ENCODE measurements at regions not wholly inside any gene's neighbourhood (a gene's known extent, or its start where the extent isn't known, plus 50 kb on each side); places are given as distances from the start of the nearest gene placed in this dataset.
"Not testable (repeated sequence)": the region's sequence is repeated elsewhere in the genome, so short reads cannot be mapped to it uniquely, and the experiment has no call there.

DNA sequence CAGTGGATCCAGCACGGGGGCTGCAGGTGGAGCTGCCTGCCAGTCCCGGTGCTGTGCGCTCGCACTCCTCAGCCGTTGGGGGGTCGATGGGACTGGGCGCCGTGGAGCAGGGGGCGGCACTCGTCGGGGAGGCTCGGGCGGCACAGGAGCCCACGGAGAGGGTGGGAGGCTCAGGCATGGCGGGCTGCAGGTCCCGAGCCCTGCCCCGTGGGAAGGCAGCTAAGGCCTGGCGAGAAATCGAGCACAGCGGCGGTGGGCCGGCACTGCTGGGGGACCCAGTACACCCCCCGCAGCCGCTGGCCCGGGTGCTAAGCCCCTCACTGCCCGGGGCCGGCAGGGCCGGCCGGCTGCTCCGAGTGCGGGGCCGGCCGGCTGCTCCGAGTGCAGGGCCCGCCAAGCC lies 52.3 kb upstream of the MARK1 start:
- H3K36me3 ChIP-seq (ENCODE audit: insufficient read depth, low read length); H3K9me3 ChIP-seq (ENCODE audit: low read length); BruUV-seq (replicated peaks); H3K79me2 ChIP-seq (ENCODE audit: insufficient read depth, low read depth, low read length); CTCF ChIA-PET (ENCODE audit: unreplicated experiment); POLR2A ChIA-PET; H2AFZ ChIP-seq (ENCODE audit: low read length); DNase-seq (ENCODE audit: low spot score); H3K4me2 ChIP-seq (ENCODE audit: low read length); H4K20me1 ChIP-seq (ENCODE audit: insufficient read depth, low read length); intact Hi-C loops (cut with micrococcal nuclease; ENCODE audit: unreplicated experiment); H3K9me2 ChIP-seq (ENCODE audit: insufficient read depth, low read length); H3K4me3 ChIP-seq (ENCODE audit: low read depth, low read length, poor library complexity, severe bottlenecking); H3K27ac ChIP-seq (ENCODE audit: low read depth, low read length, poor library complexity, severe bottlenecking); H3K4me1 ChIP-seq (ENCODE audit: insufficient read depth, low read length, poor library complexity, severe bottlenecking): not testable (repeated sequence)

DNA sequence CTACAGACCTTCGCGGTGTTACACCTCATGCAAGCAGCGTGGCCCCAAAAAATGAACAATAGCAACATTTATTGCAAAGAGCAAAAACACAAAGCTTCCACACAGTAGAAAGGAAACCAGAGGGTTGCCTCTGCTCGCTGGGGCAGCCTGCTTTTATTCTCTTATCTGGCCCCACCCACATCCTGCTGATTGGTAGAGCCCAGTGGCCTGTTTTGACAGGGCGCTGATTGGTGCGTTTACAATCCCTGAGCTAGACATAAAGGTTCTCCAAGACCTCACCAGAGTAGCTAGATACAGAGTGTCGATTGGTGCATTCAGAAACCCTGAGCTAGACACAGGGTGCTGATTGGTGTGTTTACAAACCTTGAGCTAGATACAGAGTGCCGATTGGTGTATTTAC lies 52.8 kb upstream of the MARK1 start:
- CTCF ChIA-PET (ENCODE audit: unreplicated experiment); BruUV-seq (replicated peaks); POLR2A ChIA-PET; H2AFZ ChIP-seq (ENCODE audit: low read length); H4K20me1 ChIP-seq (ENCODE audit: insufficient read depth, low read length); H3K4me3 ChIP-seq (ENCODE audit: low read depth, low read length, poor library complexity, severe bottlenecking); H3K9me3 ChIP-seq (ENCODE audit: low read length); H3K27ac ChIP-seq (ENCODE audit: low read depth, low read length, poor library complexity, severe bottlenecking); H3K4me2 ChIP-seq (ENCODE audit: low read length); DNase-seq (ENCODE audit: low spot score); H3K36me3 ChIP-seq (ENCODE audit: insufficient read depth, low read length); intact Hi-C loops (cut with micrococcal nuclease; ENCODE audit: unreplicated experiment); H3K4me1 ChIP-seq (ENCODE audit: insufficient read depth, low read length, poor library complexity, severe bottlenecking); H3K9me2 ChIP-seq (ENCODE audit: insufficient read depth, low read length); H3K79me2 ChIP-seq (ENCODE audit: insufficient read depth, low read depth, low read length): not testable (repeated sequence)

DNA sequence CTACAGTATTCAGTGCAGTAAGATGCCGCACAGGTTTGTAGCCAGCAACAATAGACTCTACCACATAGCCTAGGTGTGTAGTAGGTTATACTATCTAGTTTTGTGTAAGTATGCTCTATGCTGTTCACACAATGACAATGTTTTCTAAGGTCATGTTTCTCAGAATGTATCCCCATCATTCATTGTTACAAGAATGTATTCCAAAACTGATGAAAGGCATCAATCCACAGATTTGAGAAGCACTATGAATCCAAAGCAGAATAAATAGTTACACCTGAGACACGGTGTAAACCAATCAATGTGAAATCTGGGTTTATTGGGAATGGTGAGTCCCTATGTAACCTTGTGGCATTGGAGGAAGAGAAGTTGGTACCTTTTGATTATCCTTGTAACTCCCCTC lies 54.5 kb upstream of the MARK1 start:
- ChIA-PET CTCF (ENCODE audit: unreplicated experiment) (no interaction called here), POLR2A (no interaction called here)
- TF ChIP-seq EZH2phosphoT487 (IDR thresholded peaks at IDR 0.05; ENCODE audit: borderline replicate concordance, low read depth, low read length): no peak
- TF ChIP-seq, protein P1, sequence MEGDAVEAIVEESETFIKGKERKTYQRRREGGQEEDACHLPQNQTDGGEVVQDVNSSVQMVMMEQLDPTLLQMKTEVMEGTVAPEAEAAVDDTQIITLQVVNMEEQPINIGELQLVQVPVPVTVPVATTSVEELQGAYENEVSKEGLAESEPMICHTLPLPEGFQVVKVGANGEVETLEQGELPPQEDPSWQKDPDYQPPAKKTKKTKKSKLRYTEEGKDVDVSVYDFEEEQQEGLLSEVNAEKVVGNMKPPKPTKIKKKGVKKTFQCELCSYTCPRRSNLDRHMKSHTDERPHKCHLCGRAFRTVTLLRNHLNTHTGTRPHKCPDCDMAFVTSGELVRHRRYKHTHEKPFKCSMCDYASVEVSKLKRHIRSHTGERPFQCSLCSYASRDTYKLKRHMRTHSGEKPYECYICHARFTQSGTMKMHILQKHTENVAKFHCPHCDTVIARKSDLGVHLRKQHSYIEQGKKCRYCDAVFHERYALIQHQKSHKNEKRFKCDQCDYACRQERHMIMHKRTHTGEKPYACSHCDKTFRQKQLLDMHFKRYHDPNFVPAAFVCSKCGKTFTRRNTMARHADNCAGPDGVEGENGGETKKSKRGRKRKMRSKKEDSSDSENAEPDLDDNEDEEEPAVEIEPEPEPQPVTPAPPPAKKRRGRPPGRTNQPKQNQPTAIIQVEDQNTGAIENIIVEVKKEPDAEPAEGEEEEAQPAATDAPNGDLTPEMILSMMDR (conservative IDR thresholded peaks at IDR 0.05; ENCODE audit: low read length): no peak
- no peak for DNase-seq (ENCODE audit: low spot score)
- Histone ChIP-seq H3K79me2 (ENCODE audit: insufficient read depth, low read depth, low read length) (no peaks in the 10 kb centered on the region), H4K20me1 (ENCODE audit: insufficient read depth, low read length) (no peaks in the 10 kb centered on the region), H3K9me2 (ENCODE audit: insufficient read depth, low read length) (no peaks in the 10 kb centered on the region), H3K36me3 (ENCODE audit: insufficient read depth, low read length) (no peaks in the 10 kb centered on the region), H3K9me3 (ENCODE audit: low read length) (no peaks in the 10 kb centered on the region), H3K4me3 (ENCODE audit: low read depth, low read length, poor library complexity, severe bottlenecking) (no peak overlapping the region), H3K27ac (ENCODE audit: low read depth, low read length, poor library complexity, severe bottlenecking) (no peak overlapping the region), H3K4me1 (ENCODE audit: insufficient read depth, low read length, poor library complexity, severe bottlenecking) (no peaks in the 10 kb centered on the region), H3K4me2 (ENCODE audit: low read length) (no peak overlapping the region), H2AFZ (ENCODE audit: low read length) (no peak overlapping the region)
- intact Hi-C loops (cut with micrococcal nuclease; ENCODE audit: unreplicated experiment): no loop called here
- BruUV-seq (replicated peaks): no TSS peak

DNA sequence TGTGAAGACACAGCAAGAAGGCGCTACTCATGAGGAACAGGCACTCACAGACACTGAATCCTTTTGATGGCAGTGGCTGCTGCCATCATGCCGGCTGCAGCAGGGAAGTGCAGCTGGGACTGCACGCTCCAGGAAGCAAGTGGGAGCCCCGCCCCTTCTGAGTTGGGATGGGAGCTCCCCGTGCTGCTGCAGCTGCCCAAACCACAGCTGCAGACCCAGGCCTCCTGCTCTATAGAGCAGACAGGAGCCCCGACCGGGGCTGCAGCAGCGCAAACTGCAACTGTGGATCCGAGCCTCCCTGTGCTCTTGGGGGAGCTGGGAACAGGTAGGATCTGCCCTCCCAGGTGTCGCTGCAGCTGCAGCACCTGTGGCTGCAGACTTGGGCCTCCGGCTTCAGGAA lies 65.2 kb upstream of the MARK1 start:
- POLR2A ChIA-PET: interaction anchor here (0.6 kb wide), 1 partner anchor 40 kb away, joined by 5 read pairs; no protein-coding TSS in a partner anchor
- H3K9me3 ChIP-seq (ENCODE audit: low read length): no peaks in the 10 kb centered on the region
- no peak overlapping the region for H3K4me2 ChIP-seq (ENCODE audit: low read length)
- H3K36me3 ChIP-seq (ENCODE audit: insufficient read depth, low read length): no peaks in the 10 kb centered on the region
- no TSS peak for BruUV-seq (replicated peaks)
- TF ChIP-seq, protein P1 (conservative IDR thresholded peaks at IDR 0.05; ENCODE audit: low read length): no peak
- TF ChIP-seq EZH2phosphoT487 (IDR thresholded peaks at IDR 0.05; ENCODE audit: borderline replicate concordance, low read depth, low read length): no peak
- no peak for DNase-seq (ENCODE audit: low spot score)
- CTCF ChIA-PET (ENCODE audit: unreplicated experiment): no interaction called here
- H3K9me2 ChIP-seq (ENCODE audit: insufficient read depth, low read length): no peaks in the 10 kb centered on the region
- no peaks in the 10 kb centered on the region for H3K79me2 ChIP-seq (ENCODE audit: insufficient read depth, low read depth, low read length)
- no peaks in the 10 kb centered on the region for H3K4me1 ChIP-seq (ENCODE audit: insufficient read depth, low read length, poor library complexity, severe bottlenecking)
- no peak overlapping the region for H2AFZ ChIP-seq (ENCODE audit: low read length)
- no peak overlapping the region for H3K4me3 ChIP-seq (ENCODE audit: low read depth, low read length, poor library complexity, severe bottlenecking)
- H3K27ac ChIP-seq (ENCODE audit: low read depth, low read length, poor library complexity, severe bottlenecking): no peak overlapping the region
- intact Hi-C loops (cut with micrococcal nuclease; ENCODE audit: unreplicated experiment): no loop called here
- no peaks in the 10 kb centered on the region for H4K20me1 ChIP-seq (ENCODE audit: insufficient read depth, low read length)

All from OCI-LY7 (cell line).